GM04503 (cell line): ENCODE measurements at regions not wholly inside any gene's neighbourhood (a gene's known extent, or its start where the extent isn't known, plus 50 kb on each side); places are given as distances from the start of the nearest gene placed in this dataset.
"Not testable (repeated sequence)": the region's sequence is repeated elsewhere in the genome, so short reads cannot be mapped to it uniquely, and the experiment has no call there.

Experiments used
- DNase-seq: peaks from one replicate; pipeline ENCODE4 v3.0.0-alpha.2; 2012; ENCODE audit warnings: low read depth

- DNase-seq, result no peak
Measured at GRCh38 chr10:36448760-36449691, 676.4 kb upstream of the ANKRD30A start.

- DNase-seq, result no peak
Measured at GRCh38 chr10:36446881-36447280, 678.5 kb upstream of the ANKRD30A start.

DNA sequence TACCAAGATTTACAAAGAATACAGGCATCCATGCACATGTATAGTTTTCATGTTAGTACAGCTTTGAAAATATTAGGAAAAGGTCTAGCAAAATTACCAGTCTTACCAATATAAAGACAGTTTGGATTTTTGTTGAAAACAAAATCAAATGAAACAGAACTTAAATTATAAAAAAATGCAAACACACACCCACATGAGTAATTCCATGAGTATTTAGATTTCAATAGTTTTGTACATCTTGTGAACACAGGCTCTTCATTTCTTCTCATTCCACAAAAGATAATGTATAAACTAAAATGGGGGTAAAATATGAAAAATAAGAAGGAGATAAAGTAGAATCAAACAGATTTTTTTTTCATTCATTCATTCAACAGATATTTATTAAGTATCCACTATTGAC is 682.2 kb upstream of the ANKRD30A start:
- DNase-seq, result no peak

GRCh38 chr10:36441557-36441956 is 683.8 kb upstream of the ANKRD30A start:
- no peak for DNase-seq

DNA sequence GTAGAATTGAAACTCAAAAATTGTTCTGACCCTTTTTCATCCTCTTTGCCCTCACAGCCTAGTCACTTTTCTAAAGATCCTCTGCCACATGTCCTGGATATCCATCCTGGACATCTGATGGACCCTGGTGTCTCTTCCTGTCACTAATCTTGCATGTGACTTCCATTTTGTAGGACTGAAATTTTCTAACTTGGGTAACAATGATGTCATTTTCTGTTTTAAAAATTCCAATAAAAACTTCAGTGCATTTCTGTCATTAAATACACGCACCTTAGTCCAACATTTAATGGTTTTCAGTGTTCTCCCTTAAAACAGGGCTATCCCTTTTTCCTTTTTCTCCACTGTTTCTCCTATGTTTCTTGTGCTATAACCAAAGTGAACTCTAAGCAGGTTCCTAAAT is 684.9 kb upstream of the ANKRD30A start:
- no peak for DNase-seq

DNA sequence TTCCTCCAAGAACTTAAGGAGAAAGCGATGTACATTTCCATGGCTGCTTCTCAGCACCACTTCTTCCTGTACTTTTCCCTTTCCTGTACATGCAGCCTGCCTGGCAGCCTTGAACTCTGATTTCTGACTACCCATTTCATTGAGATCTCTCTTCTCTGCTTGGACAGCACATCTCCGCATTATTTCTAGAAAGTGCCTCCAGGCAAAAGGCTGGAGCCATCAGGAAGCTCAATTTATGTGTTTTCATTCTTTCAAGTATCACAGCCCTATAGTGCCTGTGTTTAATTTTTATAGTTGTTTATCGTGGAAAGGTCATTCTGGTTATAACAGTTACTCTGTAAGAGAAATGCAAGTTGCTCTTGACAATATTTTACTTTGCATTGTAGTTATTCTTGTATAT is 688.0 kb upstream of the ANKRD30A start:
- DNase-seq, result no peak

GRCh38 chr10:36428507-36428906 is 696.9 kb upstream of the ANKRD30A start:
- no peak for DNase-seq

DNA sequence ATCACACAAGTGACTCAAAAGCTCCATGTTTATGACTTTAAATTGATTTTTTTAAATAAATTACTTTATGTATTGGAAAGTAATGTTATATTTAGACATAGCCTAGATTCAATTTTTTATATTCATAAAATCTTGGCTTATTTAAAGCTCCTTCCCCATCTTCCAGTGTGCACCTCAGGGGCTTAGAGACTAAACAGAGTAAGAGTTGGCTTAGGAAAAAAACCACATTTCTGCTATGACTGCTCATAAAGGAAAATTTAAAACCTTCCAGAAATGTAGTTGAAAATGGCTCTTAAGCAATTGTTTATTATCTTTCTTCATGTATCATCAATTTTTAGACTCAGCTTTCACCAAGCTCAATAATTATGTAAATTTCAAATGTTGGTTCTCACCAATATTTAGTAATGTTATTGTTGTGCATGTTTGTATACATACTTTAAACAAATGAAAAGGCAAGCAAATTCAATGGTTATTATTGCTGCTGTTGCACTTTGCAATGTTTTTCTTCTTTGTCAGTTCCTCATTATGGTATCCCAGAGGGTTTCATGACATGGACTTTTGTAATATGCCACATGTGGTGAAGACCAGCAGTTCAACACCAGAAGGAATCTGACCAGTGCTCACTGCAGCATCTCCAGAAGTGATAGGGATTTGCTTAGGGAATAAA is 700.1 kb upstream of the ANKRD30A start:
- peak; percentile 62 for DNase-seq

DNA sequence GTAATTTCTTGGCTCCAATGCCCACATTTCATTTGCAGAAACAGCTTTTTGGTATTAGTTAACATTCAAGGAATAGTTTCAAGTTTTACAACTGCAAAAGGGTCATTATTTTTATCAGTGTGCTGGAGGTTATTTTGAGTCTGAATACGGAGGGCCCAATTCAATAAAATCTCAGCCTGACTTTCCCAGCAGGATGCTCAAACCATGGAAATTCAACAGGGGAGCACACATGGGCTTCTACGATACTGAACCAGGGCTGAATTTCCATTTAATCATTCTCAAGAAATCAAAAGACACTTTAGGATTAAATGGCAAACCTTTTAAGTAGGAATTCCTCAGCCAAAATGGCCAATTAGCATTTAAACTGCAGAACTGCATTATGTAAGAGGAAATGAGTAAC is 700.9 kb upstream of the ANKRD30A start:
- DNase-seq, result no peak

GRCh38 chr10:36423821-36424248 is 701.6 kb upstream of the ANKRD30A start:
- DNase-seq, result no peak

DNA sequence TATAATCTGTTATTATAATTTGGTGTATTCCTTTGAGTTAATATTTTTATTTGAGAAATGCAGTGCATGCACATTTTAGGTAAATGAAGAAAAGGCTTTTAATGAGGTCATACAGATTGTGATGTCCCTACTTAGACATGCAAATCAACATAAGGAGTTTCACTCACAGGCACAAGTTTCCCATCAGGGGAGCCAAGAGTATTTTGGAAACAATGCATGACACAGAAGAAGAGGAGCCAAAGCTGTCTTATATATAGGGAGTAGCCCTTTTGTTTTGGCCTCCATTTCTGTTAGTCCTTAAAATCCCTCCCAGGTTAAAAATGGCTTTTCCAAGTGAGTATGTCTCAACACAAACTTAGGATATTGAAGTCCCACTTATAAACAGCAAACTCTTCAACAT is 703.4 kb upstream of the ANKRD30A start:
- no peak for DNase-seq

DNA sequence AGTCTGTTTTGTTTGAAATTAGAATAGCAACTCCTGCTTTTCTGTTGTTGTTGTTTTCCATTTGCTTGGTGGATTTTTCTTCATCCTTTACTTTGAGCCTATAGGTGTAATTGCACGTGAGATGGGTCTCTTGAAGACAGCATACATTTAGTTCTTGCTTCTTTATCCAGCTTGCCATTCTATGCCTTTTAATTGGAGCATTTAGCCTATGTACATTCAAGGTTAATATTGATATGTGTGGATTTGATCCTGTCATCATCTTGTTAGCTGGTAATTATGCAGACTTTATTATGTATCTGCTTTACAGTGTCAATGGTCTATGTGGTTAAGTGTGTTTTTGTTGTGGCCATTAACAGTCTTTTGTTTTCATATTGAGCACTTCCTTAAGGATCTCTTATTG is 708.9 kb upstream of the ANKRD30A start:
- no peak for DNase-seq

DNA sequence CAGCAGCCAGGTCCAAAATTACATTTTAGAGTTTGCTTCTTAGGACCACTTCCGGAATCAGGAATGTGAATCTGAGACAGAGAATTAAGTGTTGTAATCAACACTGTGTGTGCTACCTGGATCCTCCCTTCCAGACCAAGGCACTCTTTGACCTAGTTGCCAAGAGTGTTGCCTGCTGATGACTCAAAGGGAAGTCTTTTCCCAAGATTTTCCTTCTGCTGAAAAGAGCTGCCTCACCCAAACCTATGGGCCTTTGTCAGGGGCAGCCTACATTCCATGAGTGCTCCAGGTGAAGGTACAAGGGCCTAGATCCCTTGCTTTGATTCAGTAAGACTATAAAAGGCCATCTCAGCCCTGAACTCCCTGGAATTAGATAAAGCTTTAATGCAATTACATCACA is 712.5 kb upstream of the ANKRD30A start:
- DNase-seq, result no peak

DNA sequence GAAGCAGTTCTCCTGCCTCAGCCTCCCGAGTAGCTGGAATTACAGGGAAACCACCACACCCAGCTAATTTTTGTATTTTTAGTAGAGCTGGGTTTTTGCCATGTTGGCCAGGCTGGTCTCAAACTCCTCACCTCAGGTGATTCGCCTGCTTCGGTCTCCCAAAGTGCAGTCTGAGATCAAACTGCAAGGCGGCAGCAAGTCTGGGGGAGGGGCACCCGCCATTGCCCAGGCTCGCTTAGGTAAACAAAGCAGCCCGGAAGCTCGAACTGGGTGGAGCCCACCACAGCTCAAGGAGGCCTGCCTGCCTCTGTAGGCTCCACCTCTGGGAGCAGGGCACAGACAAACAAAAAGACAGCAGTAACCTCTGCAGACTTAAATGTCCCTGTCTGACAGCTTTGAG is 725.2 kb upstream of the ANKRD30A start:
- not testable (repeated sequence) for DNase-seq

DNA sequence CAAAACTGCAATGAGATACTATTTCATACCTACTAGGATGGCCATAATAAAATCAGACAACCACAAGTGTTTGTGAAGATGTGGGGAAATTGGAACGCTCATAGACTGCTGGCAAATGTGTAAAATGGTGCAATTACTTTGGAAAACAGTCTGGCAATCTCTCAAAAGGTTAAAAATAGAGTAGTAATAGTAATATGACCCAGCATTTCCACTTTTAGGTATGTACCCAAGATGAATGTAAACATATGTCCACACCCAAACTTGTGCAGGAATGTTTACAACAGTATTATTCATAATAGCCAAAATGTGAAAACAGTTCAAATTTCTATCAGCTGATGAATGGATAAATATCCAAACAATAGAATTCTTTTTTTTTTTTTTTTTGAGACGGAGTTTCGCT is 731.6 kb upstream of the ANKRD30A start:
- DNase-seq, result peak; percentile 11

DNA sequence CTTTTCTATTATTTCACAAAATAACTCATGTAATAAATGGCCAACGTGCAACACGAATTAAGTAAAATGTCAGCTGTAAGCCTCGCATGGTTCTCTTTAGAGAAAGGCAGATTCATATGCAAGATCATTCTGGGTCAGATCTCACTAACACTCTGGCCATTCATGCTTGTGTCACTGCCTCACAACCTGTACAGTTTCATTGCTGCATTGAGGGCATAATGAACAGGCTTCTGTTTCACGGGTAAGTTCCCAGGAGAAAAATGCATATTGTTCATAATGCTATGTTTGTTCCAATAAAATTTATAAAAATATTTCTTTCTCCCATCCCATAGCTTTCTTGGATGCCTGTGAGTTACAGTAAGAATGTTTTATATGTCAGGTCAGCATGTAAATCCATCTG is 734.0 kb upstream of the ANKRD30A start:
- DNase-seq, result no peak

- DNase-seq, result no peak
Measured at GRCh38 chr10:36390221-36390620, 735.2 kb upstream of the ANKRD30A start.

DNA sequence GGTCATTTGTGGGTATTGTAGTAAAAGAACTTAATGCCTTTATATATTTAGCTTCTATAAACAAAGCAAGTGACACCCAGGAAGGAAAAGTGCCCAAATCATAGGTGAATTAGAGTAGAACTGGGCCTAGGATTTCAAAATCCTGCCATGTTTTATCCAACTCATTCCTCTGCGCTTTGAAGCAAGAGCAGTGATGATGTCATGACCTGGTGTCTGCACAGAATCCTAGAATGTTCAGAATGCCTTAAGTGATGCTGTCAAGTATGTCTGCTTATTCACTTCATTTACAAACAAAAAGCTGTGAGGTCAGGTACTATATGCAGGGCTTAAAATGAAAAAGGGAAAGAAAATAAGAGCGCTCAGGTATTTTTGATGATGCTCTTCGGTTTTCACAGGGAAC is 737.2 kb upstream of the ANKRD30A start:
- no peak for DNase-seq

- no peak for DNase-seq
Measured at GRCh38 chr10:36385693-36386092, 739.7 kb upstream of the ANKRD30A start.

DNA sequence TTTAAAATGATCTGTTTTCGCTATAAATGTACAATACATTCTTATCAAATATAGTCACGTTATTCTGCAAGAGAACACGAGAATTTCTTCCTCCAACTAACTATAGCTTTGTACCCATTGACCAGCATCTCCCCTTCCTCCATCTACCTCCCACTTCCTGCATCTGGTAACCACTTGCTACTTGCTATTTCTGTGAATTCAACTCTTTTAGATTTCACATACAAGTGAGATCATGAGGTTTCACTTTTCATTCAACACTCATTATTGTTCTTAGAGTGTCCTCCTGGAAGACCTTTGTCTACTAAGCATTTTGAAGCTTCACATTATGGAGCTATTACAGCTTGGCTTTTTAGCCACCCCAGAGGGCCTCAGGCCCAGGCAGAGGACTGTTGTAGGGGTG is 741.3 kb upstream of the FZD8 start:
- DNase-seq, result no peak

DNA sequence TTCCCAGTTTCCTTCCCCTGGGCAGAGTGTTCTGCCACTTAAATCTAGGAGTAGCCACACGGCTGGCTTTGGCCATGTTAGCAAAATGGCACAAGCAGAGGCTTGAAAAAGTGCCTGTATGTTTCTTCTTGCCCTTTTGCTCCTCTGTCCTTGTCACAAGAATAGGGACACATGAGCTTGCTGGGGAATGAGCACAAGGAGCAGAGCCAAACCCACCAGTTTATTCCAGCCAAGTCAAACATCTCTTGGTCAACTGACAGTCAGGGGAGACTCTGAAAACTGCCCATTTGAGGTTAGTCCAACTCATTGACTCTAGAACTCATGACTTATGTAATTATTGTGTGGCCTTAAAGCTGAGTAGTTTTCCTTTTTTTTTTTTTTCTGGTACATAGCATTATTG is 739.7 kb upstream of the FZD8 start:
- DNase-seq, result no peak

DNA sequence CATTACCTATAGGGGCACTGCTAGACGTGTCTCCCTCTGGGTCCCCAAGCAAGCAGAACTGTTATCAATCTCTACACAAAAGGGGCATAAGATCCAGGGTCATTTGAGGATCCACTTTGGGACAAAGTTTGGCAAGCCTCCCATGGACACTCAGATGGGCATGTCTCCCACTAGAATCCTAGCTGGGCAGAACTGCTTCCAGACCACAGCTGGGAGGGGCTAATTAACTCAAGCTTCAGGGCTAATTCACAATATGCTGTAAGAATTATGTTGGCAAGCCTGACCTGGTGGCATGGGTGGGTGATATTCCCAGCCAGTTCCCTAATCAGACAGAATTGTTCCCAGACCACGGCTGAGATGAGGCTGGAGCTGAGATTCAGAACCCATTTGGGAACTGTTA is 738.4 kb upstream of the FZD8 start:
- no peak for DNase-seq

- no peak for DNase-seq
Measured at GRCh38 chr10:36375107-36375506, 733.0 kb upstream of the FZD8 start.
